GM12864 (cell line): ENCODE measurements at regions not wholly inside any gene's neighbourhood (a gene's known extent, or its start where the extent isn't known, plus 50 kb on each side); places are given as distances from the start of the nearest gene placed in this dataset.

Experiments used
- DNase-seq: peaks from one replicate; pipeline ENCODE4 v3.0.0-alpha.2; 2011; ENCODE audit warnings: low read depth
- H3K4me3 ChIP-seq: 2 replicates; pipeline ENCODE4 v1.5.1; 2011; ENCODE audit warnings: mild to moderate bottlenecking, low read depth, low read length, control low read depth
- CTCF ChIP-seq: IDR thresholded peaks from 2 replicates; pipeline ENCODE4 v1.5.1; 2011; ENCODE audit warnings: low read depth, mild to moderate bottlenecking, moderate library complexity, low read length, control low read depth, inconsistent platforms; ENCODE audit errors: missing control alignments

DNA sequence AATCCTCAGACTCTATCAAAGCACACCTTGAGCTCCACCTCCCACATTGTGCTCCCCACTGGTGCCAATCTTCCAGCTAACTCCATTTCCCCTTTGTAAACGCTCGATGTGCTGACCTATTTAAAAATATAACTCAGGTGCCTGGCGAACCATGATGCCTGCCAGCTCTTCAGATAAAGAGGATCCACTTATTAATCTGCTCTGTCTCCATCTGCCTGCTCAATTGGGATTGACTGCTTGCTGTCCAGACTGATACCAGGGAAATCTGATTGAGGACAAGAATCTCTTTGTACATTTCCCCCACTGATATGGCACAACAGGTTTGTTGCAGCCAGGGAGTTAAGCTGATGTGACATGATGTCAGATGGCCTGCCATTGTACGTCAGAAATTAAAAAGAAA, 2036.5 kb upstream of the CELF4 start:
- TF ChIP-seq CTCF, result no peak
- H3K4me3 ChIP-seq, result no peak overlapping the region
- no peak for DNase-seq

DNA sequence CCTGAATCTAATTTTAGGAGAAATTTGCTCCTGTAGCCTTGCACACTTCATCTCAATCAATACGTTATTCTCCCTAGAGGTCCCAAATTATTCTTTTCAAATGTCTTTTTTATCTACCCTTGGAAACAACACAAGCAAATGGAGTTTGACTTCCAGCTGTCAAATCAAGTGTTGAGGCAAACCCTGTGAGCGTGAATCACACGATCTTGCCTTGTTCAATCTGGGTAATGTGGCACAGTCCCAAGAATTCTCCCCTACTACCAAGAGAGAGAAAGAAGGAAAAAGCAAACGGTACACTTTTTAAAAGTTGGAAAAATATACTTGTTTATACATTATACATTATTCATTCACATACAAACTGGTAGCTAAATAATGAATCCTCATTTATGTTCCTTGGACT, 2035.3 kb upstream of the CELF4 start:
- no peak for TF ChIP-seq CTCF
- DNase-seq, result no peak

GRCh38 chr18:39599251-39599650, 2033.7 kb upstream of the CELF4 start:
- no peak for DNase-seq
- H3K4me3 ChIP-seq, result no peak overlapping the region
- TF ChIP-seq CTCF, result no peak

More for the DNA sequence above, 2035.3 kb upstream of the CELF4 start:
- no peak overlapping the region for H3K4me3 ChIP-seq

DNA sequence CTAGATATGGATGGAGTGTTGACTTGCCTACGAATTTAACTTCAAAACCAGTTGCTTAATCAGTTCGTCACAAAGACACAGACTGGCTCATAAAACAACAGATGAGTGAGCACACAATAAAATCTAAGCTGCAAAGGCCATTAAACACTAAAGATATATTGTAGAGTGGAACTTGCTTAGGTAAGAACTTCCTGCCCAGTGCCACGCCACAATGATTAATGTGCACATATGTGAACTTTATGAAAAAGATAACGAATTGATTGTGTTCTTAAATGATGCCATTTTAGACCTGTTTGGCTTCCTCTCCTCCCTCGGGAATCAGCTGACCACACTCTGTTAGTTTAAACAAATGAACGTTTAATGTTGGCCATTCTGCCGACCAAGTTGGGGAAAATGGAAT, 2031.3 kb upstream of the CELF4 start:
- TF ChIP-seq CTCF, result no peak
- DNase-seq, result no peak
- H3K4me3 ChIP-seq, result no peak overlapping the region

DNA sequence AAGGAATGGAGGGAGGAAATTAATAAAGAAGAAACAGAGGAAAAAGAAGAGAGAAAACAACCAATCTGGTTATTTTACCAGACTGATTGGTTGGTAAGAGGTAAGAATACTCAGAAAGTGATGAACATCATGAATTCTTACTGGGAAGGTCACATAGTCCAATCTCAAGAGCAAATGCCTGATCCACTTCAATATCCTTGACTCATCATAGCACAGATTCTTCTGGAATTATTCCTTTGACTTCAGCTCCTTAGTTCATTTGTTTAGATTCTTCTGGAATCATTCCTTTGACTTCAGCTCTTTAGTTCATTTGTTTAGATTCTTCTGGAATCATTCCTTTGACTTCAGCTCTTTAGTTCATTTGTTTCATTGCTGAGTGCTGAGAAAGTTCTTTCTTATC, 2030.6 kb upstream of the CELF4 start:
- TF ChIP-seq CTCF, result no peak
- H3K4me3 ChIP-seq, result no peak overlapping the region

DNA sequence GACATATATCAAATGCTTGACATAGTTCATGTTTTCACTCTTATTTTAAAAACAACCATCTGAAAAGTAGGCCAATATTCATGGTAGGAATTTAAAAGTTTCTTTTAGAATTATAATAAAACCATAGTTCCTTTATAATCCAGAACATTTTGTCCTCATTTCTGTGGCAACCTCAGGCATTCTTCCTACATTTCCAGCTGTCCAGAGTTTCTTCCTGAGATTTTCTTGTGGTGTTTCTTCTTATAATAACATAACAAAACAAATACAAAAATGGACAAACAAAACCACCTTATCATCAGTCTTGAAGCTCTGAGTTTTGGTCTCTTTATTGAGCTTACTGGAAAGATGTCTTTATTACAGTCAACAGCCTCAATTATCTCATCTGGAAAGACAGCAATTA, 2028.6 kb upstream of the CELF4 start:
- no peak for DNase-seq
- H3K4me3 ChIP-seq, result no peak overlapping the region
- TF ChIP-seq CTCF, result no peak

More for the DNA sequence above, 2030.6 kb upstream of the CELF4 start:
- no peak for DNase-seq

DNA sequence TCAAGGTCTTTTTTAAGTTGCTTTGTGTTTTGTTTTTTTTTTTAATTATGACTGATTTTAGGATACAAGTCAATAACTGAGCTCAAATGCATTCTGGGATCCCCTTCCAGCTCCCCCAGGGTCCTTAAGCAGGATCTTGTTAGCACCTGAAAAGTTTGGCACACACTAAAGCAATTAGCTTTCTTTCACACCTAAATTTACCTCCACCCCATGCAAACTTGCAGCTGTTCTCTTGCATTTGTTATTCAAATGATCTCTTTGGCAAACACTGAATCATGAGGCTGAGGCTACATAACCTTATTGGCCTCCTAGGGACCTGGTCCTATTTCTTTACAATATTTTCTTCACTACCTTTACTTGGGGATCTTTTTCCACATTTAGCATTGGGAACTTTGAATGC, 2026.1 kb upstream of the CELF4 start:
- no peak for TF ChIP-seq CTCF
- H3K4me3 ChIP-seq, result no peak overlapping the region

More for the DNA sequence above, 2026.1 kb upstream of the CELF4 start:
- no peak for DNase-seq
